Lower leg skin (tissue), 3 donors: ENCODE measurements at regions not wholly inside any gene's neighbourhood (a gene's known extent, or its start where the extent isn't known, plus 50 kb on each side); places are given as distances from the start of the nearest gene placed in this dataset.

Source experiments
- POLR2A ChIP-seq, 2 donors: fragments of 450-650 bp; IDR thresholded peaks; one replicate each; pipeline ENCODE4 v1.6.1; 2016 to 2017; ENCODE audit warnings: antibody characterized with exemption in 2 of 2, mild to moderate bottlenecking in 1 of 2, moderate library complexity in 1 of 2
- TF ChIP-seq, protein P1 (sequence below), 3 donors: fragments of 450-650 bp; IDR thresholded peaks; one replicate each; pipeline ENCODE4 v1.5.1; 2016; ENCODE audit warnings: antibody characterized with exemption in 3 of 3, mild to moderate bottlenecking in 3 of 3, moderate library complexity in 2 of 3

DNA sequence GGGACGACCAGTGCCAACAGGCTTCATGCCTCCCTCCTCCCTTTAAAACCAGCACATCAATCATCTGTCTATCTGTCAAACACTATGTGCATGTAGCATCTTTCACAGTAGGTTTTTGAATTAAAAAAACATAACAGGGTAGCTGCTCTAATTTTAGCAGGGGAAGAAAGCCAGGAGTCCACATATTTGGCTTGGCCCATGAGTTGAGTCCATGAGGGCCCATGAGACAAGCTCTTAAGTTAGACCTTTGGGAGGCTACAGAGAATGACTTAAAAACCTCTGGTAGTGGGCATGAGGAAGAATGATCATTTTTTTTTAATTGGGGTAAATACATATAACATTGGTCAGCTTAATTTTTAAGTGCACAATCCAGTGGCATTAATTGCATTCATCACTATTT, 194.9 kb downstream of the UTRN start:
- TF ChIP-seq, protein P1, sequence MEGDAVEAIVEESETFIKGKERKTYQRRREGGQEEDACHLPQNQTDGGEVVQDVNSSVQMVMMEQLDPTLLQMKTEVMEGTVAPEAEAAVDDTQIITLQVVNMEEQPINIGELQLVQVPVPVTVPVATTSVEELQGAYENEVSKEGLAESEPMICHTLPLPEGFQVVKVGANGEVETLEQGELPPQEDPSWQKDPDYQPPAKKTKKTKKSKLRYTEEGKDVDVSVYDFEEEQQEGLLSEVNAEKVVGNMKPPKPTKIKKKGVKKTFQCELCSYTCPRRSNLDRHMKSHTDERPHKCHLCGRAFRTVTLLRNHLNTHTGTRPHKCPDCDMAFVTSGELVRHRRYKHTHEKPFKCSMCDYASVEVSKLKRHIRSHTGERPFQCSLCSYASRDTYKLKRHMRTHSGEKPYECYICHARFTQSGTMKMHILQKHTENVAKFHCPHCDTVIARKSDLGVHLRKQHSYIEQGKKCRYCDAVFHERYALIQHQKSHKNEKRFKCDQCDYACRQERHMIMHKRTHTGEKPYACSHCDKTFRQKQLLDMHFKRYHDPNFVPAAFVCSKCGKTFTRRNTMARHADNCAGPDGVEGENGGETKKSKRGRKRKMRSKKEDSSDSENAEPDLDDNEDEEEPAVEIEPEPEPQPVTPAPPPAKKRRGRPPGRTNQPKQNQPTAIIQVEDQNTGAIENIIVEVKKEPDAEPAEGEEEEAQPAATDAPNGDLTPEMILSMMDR (IDR thresholded peaks at IDR 0.05), result no peak
- TF ChIP-seq POLR2A (IDR thresholded peaks at IDR 0.05), result no peak
